Femur (tissue), 1 donor: ENCODE measurements at regions not wholly inside any gene's neighbourhood (a gene's known extent, or its start where the extent isn't known, plus 50 kb on each side); places are given as distances from the start of the nearest gene placed in this dataset.
"Not testable (repeated sequence)": the region's sequence is repeated elsewhere in the genome, so short reads cannot be mapped to it uniquely, and the experiment has no call there.

Source experiments
- DNase-seq: peaks from one replicate; pipeline ENCODE4 v3.0.0-alpha.2; 2017

DNA sequence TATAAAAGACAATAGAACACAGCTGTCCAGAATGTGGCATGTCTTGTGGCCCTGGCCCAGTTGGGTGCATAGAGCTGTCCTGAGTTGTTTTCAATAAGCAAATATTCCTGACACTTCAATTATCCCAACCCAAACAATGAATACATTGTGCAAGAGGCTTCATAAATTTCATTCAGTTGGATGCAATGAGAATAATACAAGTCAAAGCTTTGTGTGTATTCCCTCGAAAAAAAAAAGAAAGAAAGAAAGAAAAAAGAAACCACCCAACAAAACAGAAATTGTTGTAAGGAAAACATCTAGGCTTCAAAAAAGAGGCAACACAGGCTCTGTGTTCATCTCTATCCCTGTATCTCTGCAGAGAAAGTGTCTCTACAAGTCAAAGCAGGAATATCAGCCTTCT is 138.7 kb upstream of the ADO start:
- no peak for DNase-seq

DNA sequence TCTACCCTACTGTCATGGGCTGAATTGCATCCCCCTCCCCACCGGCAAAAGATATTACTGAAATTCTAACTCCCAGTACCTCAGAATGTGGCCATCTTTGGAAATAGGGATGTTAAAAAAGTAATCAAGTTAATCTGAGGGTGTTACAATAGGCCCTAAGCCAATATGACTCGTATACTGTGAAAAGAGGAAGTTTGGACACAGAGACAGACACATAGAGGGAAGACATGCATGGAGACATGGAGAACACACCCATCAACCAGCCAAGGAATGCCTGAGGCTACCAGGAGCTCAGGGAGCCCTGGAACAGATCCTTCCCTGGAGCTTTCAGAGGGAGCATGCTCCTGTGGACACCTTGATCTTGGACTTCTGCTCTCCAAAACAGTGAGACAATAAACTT is 138.2 kb upstream of the ADO start:
- DNase-seq = no peak

GRCh38 chr10:62669341-62669740 is 135.2 kb upstream of the ADO start:
- DNase-seq = no peak

GRCh38 chr10:62671104-62671503 is 133.4 kb upstream of the ADO start:
- no peak for DNase-seq

GRCh38 chr10:62681211-62681940 is 123.1 kb upstream of the ADO start:
- DNase-seq = no peak

- DNase-seq = no peak
Measured at GRCh38 chr10:62684911-62685310, 119.6 kb upstream of the ADO start.

GRCh38 chr10:62687230-62687748 is 117.2 kb upstream of the ADO start:
- DNase-seq = no peak

DNA sequence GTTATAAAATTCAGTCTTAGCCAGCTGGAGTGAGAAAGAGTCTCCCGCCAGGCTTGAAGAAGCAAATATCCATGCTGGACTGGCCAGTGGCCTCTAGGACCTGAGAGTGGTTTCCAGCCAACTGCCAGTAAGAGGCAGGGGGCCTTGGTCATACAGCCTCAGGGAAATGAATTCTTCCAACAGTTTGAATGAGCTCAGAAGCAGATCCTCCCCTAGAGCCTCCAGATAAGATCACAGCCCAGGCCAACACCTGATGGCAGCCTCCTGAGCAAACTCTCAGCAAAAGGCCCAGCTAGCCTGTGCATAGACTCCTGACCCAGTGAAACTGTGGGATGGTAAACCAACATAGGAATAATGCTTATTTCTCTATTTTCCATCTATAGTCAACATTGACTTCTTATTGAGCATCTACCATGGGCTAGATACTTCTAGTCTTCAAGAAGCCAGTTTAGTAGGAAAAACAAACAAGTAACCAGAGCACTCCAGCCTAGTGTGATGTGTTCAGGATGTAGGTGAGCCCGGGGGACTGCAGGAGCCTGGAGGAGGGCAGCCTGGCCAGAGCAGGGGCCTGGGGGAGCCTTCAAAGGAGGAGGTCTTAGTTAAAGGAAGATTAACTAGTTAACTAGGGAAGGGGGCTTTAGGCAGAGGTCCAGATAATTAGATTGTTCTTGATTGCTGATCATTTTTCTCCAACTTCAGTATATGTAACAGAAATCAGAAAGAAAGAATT is 115.4 kb upstream of the ADO start:
- DNase-seq = no peak

DNA sequence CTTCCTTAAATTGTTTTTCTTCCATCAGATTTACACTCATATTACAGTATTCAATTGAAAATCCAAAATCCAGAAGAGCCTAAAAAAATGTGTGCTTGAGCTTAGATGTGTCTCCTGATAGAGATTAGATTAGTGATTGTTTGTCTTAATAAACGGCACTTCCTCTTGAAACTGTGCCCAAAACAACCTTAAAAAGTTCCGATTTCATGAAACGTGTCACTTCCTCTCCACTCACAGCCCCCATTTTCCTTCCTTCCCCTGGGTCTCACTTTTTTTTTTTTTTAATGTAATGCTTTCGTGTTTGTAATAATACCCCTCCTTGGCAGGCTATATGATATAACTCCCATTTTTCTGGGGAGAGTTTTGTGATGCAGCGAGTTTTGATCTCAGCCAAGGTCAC is 114.8 kb upstream of the ADO start:
- DNase-seq = no peak

GRCh38 chr10:62690703-62691102 is 113.8 kb upstream of the ADO start:
- no peak for DNase-seq

DNA sequence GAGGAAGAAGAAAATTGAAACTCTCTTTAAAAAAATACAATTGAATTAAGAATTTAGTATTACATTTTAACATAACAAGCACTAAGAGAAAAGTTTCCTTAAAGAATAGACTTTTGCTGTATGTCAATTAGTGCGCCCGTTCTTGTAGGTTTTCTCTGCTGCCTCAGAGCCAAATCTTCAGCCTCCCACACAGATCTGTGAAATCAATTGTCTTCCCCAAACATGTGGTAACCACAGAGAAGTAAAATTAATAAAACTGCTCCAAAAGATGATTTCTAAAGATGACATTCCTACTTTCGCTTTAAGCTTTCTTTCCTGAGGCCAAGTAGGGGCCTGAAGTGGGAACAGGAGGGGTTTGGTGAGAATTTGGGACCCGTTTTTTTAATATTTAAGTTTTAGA is 113.2 kb upstream of the ADO start:
- no peak for DNase-seq

DNA sequence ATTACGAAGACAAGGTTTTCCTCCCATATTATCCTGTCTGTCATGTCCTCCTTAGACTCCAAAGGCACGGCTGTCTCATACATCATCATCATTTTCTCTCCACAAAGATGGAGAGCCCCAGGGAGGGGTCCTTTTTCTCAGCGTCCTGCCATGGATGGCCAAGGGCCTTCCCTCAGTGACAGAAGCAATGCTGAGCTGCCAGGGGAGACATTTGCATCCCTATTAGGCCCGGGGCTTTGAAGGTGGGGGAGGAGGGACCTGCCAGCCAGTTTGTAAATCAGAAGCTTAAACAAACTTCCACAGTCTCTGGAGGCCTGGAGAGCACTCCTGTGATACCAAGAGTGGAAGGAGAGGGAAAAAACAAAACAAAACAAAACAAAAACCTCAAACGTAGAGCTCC is 112.4 kb upstream of the ADO start:
- DNase-seq = no peak

DNA sequence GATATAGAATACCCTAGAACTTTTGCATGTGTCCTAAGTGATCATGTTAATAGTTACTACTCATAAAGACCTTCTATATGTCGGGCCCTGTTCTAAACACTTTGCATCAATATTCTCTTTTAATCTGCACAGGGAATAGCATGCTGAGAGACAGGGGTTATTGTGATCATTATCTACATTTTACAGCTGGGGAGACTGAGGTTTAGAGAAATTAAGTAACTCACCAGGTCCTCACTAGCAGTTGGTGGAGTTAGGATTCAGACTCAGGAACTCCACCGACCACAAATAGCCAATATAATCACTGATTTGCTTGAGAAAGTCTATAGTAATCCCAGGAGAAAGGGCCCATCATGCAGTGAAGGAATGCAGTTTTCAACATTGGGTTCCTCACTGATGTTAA is 111.2 kb upstream of the ADO start:
- no peak for DNase-seq

GRCh38 chr10:62694537-62695126 is 109.9 kb upstream of the ADO start:
- DNase-seq = no peak

DNA sequence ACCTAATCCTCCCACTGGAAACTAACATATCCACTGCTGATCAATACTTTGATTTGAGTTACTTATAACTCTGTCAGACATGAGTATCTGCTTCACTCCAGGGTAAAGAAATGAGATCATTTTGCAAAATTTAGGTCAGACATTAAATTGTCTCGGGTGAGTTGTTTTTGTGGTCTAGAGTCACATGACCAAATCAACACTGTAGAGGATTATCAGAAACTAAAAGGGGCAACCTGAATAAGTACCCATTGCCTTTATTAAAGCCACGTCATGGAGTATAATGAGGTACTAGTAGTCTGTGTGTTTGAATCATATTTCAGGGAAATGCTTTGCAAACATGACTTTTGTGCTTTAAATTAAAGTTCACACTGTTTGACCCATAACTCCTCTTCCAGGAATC is 107.7 kb upstream of the ADO start:
- DNase-seq = no peak

DNA sequence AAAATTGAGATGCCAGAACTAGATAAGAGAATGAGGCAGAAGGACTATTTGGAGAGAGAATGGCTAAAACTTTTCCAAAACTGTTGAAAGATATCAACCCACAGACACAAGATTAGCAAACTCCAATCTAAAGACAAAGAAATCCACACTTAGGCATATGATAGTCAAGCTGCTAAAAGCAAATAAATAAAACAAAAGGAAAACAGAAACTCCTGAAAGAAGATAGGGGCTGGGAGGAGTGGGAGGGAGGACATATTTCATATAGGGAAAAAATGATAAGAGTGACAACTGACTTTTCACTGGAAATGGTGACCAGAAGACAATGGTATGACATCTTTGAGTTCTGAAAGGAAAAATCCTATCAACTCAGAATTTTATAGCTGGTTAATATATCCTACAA is 105.4 kb upstream of the ADO start:
- DNase-seq = no peak

DNA sequence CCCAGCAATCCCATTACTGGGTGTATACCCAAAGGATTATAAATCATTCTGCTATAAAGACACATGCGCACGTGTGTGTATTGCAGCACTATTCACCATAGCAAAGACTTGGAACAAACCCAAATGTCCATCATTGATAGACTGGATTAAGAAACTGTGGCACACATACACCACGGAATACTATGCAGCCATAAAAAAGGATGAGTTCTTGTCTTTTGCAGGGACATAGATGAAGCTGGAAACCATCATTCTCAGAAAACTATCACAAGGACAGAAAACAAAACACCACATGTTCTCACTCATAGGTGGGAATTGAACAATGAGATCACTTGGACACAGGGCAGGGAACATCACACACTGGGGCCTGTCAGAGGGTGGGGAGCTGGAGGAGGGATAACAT is 100.4 kb upstream of the ADO start:
- not testable (repeated sequence) for DNase-seq

DNA sequence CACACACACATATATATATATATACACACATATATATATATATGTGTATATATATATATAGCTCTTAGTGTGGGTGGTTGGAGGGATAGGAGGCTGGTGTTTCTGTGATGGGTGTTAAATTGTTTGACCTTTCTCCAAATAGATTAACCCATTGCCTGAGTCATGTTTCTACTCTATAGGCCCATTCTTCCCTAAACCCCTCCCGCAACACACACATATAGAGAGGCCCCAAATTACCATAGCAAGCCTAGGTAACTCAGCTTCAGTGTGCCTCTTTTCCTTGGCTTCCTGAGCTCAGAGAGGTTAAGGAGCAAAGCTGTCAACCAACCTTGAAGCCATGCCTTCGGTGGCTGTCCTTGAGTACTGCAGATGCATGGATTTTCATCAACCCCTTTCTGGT is 98.7 kb upstream of the ADO start:
- no peak for DNase-seq

DNA sequence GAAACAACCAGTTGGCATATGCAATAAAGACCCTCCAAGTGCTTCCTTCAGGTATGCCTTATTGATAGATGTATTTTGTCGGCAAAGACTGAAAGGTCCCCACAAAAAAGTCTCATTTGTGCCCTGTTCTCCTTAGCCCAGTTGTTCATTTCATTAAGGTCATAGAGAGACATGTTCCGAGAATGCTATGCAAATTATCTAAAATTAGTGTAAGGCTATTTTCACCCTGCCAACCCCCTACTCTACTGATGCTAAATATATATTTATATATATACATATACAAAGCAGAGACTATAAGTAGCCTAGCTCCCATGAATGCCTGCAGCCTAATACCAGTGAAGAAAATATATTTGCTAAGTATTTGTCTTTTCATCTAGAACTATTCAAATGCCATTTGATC is 96.7 kb upstream of the ADO start:
- no peak for DNase-seq

GRCh38 chr10:62708569-62708968 is 96.0 kb upstream of the ADO start:
- DNase-seq = no peak

DNA sequence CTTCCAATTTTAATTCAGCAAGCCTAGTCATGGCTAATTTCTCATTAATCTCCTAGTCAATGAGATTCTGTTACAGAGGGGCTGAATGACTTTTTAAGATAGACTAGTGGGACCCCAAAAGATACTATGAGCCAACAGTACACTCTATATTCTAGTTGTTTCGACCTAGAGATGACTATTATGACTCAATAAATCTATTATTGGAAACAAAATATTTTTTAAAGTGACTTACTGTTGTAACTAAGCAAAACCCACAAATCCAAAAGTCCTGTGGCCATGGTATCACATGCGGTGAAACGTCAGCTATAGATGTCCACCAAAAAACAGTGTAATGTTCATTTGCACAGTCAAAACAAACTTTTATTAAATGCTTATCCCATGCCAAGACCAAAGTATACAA is 95.3 kb upstream of the ADO start:
- no peak for DNase-seq

GRCh38 chr10:62710182-62710581 is 94.3 kb upstream of the ADO start:
- DNase-seq = no peak

DNA sequence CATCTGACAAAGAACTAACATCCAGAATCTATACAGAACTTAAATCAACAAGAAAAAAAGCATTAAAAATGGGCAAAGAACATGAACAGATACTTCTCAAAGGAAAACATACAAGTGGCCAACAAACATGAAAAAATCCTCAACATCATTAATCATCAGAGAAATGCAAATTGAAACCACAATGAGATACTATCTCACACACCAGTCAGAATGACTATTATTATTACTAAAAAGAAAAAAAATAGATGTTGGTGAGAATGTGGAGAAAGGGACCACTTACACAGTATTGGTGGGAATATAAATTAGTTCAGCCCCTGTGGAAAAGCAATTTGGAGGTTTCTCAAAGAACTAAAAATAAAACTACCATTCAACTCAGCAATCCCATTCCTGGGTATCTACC is 89.1 kb upstream of the ADO start:
- DNase-seq = no peak

- no peak for DNase-seq
Measured at GRCh38 chr10:62718585-62718984, 85.9 kb upstream of the ADO start.
